HEK293 (cell line): ENCODE measurements at regions not wholly inside any gene's neighbourhood (a gene's known extent, or its start where the extent isn't known, plus 50 kb on each side); places are given as distances from the start of the nearest gene placed in this dataset.

Experiments used
- ZBTB20 ChIP-seq: fragments of 450-650 bp; formaldehyde crosslinking; IDR thresholded peaks from 2 replicates; pipeline ENCODE4 v1.5.1; 2016; ENCODE audit warnings: missing biosample characterization, missing genetic modification characterization
- ZFP3 ChIP-seq: fragments of 450-650 bp; formaldehyde crosslinking; IDR thresholded peaks from 2 replicates; pipeline ENCODE4 v1.5.1; 2016; ENCODE audit warnings: low read depth, missing biosample characterization, missing genetic modification characterization
- ZNF16 ChIP-seq: fragments of 450-650 bp; formaldehyde crosslinking; IDR thresholded peaks from 2 replicates; pipeline ENCODE4 v1.5.1; 2016; ENCODE audit warnings: low read depth, missing biosample characterization, missing genetic modification characterization
- ZNF311 ChIP-seq: fragments of 450-650 bp; formaldehyde crosslinking; IDR thresholded peaks from 2 replicates; pipeline ENCODE4 v1.5.1; 2017; ENCODE audit warnings: missing biosample characterization, missing genetic modification characterization, borderline replicate concordance
- ZNF404 ChIP-seq: fragments of 450-650 bp; formaldehyde crosslinking; IDR thresholded peaks from 2 replicates; pipeline ENCODE4 v1.5.1; 2017; ENCODE audit warnings: missing biosample characterization, missing genetic modification characterization
- ZNF416 ChIP-seq: fragments of 450-650 bp; formaldehyde crosslinking; IDR thresholded peaks from 2 replicates; pipeline ENCODE4 v1.5.1; 2016; ENCODE audit warnings: missing biosample characterization, missing genetic modification characterization
- TF ChIP-seq, protein P1 (sequence below): fragments of 450-650 bp; formaldehyde crosslinking; IDR thresholded peaks from 2 replicates; pipeline ENCODE4 v1.5.1; 2016; ENCODE audit warnings: missing biosample characterization, missing genetic modification characterization
- TF ChIP-seq, protein P2 (sequence below): fragments of 450-650 bp; formaldehyde crosslinking; IDR thresholded peaks from 2 replicates; pipeline ENCODE4 v1.5.1; 2016; ENCODE audit warnings: missing biosample characterization, missing genetic modification characterization
- TF ChIP-seq, protein P3 (sequence below): fragments of 450-650 bp; formaldehyde crosslinking; conservative IDR thresholded peaks from 2 replicates; pipeline ENCODE4 v1.5.1; 2016; ENCODE audit warnings: low read depth, missing biosample characterization, missing genetic modification characterization
- TF ChIP-seq, protein P4 (sequence below): fragments of 450-650 bp; formaldehyde crosslinking; optimal IDR thresholded peaks from 2 replicates; pipeline ENCODE3; 2016; ENCODE audit warnings: missing biosample characterization, mild to moderate bottlenecking, missing genetic modification characterization

DNA sequence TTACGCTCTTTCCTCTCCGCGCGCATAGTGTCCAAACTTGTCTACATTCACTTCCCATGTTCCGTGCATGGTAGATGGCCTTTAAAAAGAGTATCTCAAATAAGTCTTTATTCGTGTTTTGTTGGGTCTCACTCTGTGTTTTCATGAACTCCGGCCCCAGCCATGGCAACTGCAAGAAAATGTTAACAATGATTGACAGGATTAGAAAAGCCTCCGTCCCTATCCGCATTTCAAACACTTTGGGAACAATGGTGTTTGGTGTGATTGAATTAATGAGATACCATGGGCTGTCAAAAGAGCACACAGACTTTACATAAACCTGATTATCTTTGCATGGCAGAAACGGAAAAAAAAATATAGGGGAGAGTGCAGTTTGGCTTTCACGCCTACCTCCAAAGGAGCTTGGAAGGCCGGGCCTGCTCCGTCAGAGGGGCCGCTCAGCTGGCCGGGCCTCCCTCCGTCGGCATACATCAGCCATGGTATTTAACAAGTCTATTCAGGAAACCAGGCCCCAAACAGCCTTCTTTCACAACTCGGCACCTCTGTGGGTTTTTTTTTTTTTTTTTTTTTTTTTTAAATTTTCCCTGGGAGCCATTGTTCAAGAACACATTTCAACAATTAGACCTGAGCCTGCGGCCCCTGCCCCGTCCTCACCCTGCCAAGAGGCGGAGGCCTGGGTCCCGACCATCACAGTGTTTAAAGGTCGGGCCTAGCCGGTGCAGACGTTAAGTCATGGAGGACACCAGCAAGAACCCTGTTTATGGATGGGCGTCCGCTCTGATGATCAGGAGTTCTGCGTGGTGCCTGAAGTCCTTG, 323.8 kb upstream of the IRX4 start:
- TF ChIP-seq ZFP3 (tag by site-specific recombination) (no peak), ZNF311 (tag by site-specific recombination) (no peak), ZNF16 (tag by site-specific recombination) (no peak), ZNF416 (tag by site-specific recombination) (no peak), ZBTB20 (tag by site-specific recombination) (no peak), ZNF404 (tag by site-specific recombination) (no peak)
- TF ChIP-seq, protein P1, sequence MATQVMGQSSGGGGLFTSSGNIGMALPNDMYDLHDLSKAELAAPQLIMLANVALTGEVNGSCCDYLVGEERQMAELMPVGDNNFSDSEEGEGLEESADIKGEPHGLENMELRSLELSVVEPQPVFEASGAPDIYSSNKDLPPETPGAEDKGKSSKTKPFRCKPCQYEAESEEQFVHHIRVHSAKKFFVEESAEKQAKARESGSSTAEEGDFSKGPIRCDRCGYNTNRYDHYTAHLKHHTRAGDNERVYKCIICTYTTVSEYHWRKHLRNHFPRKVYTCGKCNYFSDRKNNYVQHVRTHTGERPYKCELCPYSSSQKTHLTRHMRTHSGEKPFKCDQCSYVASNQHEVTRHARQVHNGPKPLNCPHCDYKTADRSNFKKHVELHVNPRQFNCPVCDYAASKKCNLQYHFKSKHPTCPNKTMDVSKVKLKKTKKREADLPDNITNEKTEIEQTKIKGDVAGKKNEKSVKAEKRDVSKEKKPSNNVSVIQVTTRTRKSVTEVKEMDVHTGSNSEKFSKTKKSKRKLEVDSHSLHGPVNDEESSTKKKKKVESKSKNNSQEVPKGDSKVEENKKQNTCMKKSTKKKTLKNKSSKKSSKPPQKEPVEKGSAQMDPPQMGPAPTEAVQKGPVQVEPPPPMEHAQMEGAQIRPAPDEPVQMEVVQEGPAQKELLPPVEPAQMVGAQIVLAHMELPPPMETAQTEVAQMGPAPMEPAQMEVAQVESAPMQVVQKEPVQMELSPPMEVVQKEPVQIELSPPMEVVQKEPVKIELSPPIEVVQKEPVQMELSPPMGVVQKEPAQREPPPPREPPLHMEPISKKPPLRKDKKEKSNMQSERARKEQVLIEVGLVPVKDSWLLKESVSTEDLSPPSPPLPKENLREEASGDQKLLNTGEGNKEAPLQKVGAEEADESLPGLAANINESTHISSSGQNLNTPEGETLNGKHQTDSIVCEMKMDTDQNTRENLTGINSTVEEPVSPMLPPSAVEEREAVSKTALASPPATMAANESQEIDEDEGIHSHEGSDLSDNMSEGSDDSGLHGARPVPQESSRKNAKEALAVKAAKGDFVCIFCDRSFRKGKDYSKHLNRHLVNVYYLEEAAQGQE (tag by site-specific recombination), result no peak
- TF ChIP-seq, protein P2, sequence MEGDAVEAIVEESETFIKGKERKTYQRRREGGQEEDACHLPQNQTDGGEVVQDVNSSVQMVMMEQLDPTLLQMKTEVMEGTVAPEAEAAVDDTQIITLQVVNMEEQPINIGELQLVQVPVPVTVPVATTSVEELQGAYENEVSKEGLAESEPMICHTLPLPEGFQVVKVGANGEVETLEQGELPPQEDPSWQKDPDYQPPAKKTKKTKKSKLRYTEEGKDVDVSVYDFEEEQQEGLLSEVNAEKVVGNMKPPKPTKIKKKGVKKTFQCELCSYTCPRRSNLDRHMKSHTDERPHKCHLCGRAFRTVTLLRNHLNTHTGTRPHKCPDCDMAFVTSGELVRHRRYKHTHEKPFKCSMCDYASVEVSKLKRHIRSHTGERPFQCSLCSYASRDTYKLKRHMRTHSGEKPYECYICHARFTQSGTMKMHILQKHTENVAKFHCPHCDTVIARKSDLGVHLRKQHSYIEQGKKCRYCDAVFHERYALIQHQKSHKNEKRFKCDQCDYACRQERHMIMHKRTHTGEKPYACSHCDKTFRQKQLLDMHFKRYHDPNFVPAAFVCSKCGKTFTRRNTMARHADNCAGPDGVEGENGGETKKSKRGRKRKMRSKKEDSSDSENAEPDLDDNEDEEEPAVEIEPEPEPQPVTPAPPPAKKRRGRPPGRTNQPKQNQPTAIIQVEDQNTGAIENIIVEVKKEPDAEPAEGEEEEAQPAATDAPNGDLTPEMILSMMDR, result no peak
- TF ChIP-seq, protein P3, sequence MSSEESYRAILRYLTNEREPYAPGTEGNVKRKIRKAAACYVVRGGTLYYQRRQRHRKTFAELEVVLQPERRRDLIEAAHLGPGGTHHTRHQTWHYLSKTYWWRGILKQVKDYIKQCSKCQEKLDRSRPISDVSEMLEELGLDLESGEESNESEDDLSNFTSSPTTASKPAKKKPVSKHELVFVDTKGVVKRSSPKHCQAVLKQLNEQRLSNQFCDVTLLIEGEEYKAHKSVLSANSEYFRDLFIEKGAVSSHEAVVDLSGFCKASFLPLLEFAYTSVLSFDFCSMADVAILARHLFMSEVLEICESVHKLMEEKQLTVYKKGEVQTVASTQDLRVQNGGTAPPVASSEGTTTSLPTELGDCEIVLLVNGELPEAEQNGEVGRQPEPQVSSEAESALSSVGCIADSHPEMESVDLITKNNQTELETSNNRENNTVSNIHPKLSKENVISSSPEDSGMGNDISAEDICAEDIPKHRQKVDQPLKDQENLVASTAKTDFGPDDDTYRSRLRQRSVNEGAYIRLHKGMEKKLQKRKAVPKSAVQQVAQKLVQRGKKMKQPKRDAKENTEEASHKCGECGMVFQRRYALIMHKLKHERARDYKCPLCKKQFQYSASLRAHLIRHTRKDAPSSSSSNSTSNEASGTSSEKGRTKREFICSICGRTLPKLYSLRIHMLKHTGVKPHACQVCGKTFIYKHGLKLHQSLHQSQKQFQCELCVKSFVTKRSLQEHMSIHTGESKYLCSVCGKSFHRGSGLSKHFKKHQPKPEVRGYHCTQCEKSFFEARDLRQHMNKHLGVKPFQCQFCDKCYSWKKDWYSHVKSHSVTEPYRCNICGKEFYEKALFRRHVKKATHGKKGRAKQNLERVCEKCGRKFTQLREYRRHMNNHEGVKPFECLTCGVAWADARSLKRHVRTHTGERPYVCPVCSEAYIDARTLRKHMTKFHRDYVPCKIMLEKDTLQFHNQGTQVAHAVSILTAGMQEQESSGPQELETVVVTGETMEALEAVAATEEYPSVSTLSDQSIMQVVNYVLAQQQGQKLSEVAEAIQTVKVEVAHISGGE, result no peak
- TF ChIP-seq, protein P4, sequence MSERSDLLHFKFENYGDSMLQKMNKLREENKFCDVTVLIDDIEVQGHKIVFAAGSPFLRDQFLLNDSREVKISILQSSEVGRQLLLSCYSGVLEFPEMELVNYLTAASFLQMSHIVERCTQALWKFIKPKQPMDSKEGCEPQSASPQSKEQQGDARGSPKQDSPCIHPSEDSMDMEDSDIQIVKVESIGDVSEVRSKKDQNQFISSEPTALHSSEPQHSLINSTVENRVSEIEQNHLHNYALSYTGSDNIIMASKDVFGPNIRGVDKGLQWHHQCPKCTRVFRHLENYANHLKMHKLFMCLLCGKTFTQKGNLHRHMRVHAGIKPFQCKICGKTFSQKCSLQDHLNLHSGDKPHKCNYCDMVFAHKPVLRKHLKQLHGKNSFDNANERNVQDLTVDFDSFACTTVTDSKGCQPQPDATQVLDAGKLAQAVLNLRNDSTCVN (tag by site-specific recombination), result no peak
